Thoracic aorta (tissue), 2 donors: ENCODE measurements at regions not wholly inside any gene's neighbourhood (a gene's known extent, or its start where the extent isn't known, plus 50 kb on each side); places are given as distances from the start of the nearest gene placed in this dataset.
A peak's percentile ranks its signal among the peaks of the same experiment; 100 is the strongest.
"Not testable (repeated sequence)": the region's sequence is repeated elsewhere in the genome, so short reads cannot be mapped to it uniquely, and the experiment has no call there.

Experiments
- ATAC-seq: fragments of 150-250 bp; one replicate; pipeline ENCODE4 v1.8.0; 2017; ENCODE audit warnings: low read depth; ENCODE audit not compliant: insufficient number of reproducible peaks, low FRiP score
- DNase-seq: peaks from one replicate; pipeline ENCODE4 v3.0.0-alpha.2; 2020; ENCODE audit warnings: low spot score
- H3K27ac ChIP-seq, 2 donors: fragments of 200-600 bp; sonication (generic); 1 replicate in 1 of 2; 2 replicates in 1 of 2; pipeline ENCODE4 v1.5.1; 2016; ENCODE audit warnings: mild to moderate bottlenecking in 2 of 2, moderate library complexity in 2 of 2
- H3K27me3 ChIP-seq: fragments of 200-600 bp; sonication (generic); replicated peaks from 2 replicates; pipeline ENCODE4 v1.6.0; 2016; ENCODE audit warnings: mild to moderate bottlenecking; ENCODE audit not compliant: insufficient read depth
- H3K36me3 ChIP-seq: fragments of 200-600 bp; sonication (generic); one replicate; pipeline ENCODE4 v1.5.1; 2016
- H3K4me1 ChIP-seq, 2 donors: fragments of 200-600 bp; sonication (generic); 1 replicate in 1 of 2; 2 replicates in 1 of 2; pipeline versions ENCODE4 v1.5.1 to v1.6.0; 2016; ENCODE audit warnings: low read depth in 2 of 2, mild to moderate bottlenecking in 1 of 2; ENCODE audit not compliant: control insufficient read depth in 1 of 2
- H3K4me3 ChIP-seq: fragments of 200-600 bp; sonication (generic); 2 replicates; pipeline ENCODE4 v1.5.1; 2016; ENCODE audit warnings: mild to moderate bottlenecking
- H3K9me3 ChIP-seq: fragments of 200-600 bp; sonication (generic); 2 replicates; pipeline ENCODE4 v1.5.1; 2016
- TF ChIP-seq, protein P1 (sequence below): fragments of 200-600 bp; sonication (generic); IDR thresholded peaks from one replicate; pipeline ENCODE4 v1.5.1; 2019; ENCODE audit warnings: antibody characterized with exemption

GRCh38 chr4:17234678-17235077 lies 277.2 kb downstream of the QDPR start:
- no peaks in the 10 kb centered on the region for H3K27me3 ChIP-seq
- no peaks in the 10 kb centered on the region for H3K9me3 ChIP-seq
- H3K36me3 ChIP-seq = no peaks in the 10 kb centered on the region
- no peak for DNase-seq
- no peak overlapping the region for H3K4me3 ChIP-seq
- H3K4me1 ChIP-seq = peaks cover 20 to 35% of the 10 kb centered on the region in 2 donors
- TF ChIP-seq, protein P1, sequence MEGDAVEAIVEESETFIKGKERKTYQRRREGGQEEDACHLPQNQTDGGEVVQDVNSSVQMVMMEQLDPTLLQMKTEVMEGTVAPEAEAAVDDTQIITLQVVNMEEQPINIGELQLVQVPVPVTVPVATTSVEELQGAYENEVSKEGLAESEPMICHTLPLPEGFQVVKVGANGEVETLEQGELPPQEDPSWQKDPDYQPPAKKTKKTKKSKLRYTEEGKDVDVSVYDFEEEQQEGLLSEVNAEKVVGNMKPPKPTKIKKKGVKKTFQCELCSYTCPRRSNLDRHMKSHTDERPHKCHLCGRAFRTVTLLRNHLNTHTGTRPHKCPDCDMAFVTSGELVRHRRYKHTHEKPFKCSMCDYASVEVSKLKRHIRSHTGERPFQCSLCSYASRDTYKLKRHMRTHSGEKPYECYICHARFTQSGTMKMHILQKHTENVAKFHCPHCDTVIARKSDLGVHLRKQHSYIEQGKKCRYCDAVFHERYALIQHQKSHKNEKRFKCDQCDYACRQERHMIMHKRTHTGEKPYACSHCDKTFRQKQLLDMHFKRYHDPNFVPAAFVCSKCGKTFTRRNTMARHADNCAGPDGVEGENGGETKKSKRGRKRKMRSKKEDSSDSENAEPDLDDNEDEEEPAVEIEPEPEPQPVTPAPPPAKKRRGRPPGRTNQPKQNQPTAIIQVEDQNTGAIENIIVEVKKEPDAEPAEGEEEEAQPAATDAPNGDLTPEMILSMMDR = no peak
- no peak overlapping the region for H3K27ac ChIP-seq
- ATAC-seq = no peak

GRCh38 chr4:17232566-17233253 lies 279.2 kb downstream of the QDPR start:
- no peaks in the 10 kb centered on the region for H3K36me3 ChIP-seq
- ATAC-seq = peak; percentile 78
- TF ChIP-seq, protein P1 = no peak
- H3K27me3 ChIP-seq = no peaks in the 10 kb centered on the region
- peak; percentile 5 for DNase-seq
- H3K4me1 ChIP-seq = peaks cover 20 to 35% of the 10 kb centered on the region in 2 donors
- H3K4me3 ChIP-seq = peak overlapping the region; percentile 7
- no peaks in the 10 kb centered on the region for H3K9me3 ChIP-seq
- peak overlapping the region; percentile 73 to 77 for H3K27ac ChIP-seq

DNA sequence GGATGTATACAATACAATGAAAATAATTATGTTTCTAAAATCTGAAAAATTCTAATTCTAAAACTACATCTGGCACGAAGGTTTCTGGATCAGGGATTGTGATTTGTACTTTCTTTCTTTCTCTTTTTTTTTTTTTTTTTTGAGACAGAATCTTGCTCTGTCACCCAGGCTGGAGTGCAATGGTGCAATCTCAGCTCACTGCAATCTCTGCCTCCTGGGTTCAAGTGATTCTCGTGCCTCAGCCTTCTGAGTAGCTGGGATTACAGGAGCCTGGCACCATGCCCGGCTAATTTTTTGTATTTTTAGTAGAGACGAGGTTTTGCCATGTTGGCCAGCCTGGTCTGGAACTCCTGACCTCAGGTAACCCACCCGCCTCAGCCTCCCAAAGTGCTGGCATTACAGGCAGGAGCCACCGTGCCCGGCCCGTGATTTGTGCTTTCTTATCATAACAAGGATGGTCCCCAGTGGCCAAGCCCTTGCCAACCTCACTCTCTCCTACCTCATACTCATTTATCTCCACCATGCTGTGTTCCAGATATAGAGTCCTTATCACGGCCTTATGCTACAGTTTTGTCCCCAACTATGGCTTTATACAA lies 279.9 kb downstream of the QDPR start:
- not testable (repeated sequence) for ATAC-seq, H3K9me3 ChIP-seq
- DNase-seq = peak; percentile 8

DNA sequence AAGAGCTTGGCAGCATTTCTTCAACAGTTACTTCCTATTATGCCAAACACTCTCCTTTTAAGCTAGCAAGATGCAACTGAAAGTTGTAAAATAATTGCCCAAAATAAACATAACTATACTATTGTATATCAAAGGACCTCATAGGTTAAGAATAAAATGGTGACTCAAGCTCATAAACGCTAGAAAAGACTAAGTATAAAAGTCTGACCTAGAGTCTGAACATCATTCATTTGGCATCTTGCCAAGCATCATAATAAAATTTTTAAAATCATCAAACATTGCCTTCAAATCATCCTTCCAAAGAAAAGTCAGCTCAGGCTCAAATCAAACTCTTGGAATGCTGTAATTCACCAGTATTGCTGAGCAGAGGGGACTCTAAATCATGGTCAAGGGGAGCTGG lies 281.2 kb downstream of the QDPR start:
- Histone ChIP-seq H3K4me3 (no peak overlapping the region), H3K27ac (peak overlapping the region in 1 of 2 donors; percentile 30), H3K9me3 (no peaks in the 10 kb centered on the region), H3K4me1 (peaks cover 20 to 35% of the 10 kb centered on the region in 2 donors), H3K36me3 (no peaks in the 10 kb centered on the region), H3K27me3 (no peaks in the 10 kb centered on the region)
- DNase-seq = no peak
- no peak for ATAC-seq
- TF ChIP-seq, protein P1 = no peak

More for the DNA sequence above, 279.9 kb downstream of the QDPR start:
- not testable (repeated sequence) for H3K27me3 ChIP-seq, H3K36me3 ChIP-seq
- Histone ChIP-seq H3K4me3 (peak overlapping the region; percentile 7), H3K4me1 (peaks cover 20 to 35% of the 10 kb centered on the region in 2 donors), H3K27ac (peak overlapping the region; percentile 73 to 77)

- no peaks in the 10 kb centered on the region for H3K9me3 ChIP-seq
- no peak for ATAC-seq
- H3K27me3 ChIP-seq = no peaks in the 10 kb centered on the region
- H3K4me3 ChIP-seq = no peak overlapping the region
- DNase-seq = no peak
- H3K27ac ChIP-seq = no peak overlapping the region
- TF ChIP-seq, protein P1 = no peak
- H3K4me1 ChIP-seq = peaks cover 0 to 7% of the 10 kb centered on the region in 2 donors
- H3K36me3 ChIP-seq = no peaks in the 10 kb centered on the region
Measured at GRCh38 chr4:17220816-17221215, 291.1 kb downstream of the QDPR start.
